Stomach (tissue), 4 donors: ENCODE measurements at regions not wholly inside any gene's neighbourhood (a gene's known extent, or its start where the extent isn't known, plus 50 kb on each side); places are given as distances from the start of the nearest gene placed in this dataset.
"Not testable (repeated sequence)": the region's sequence is repeated elsewhere in the genome, so short reads cannot be mapped to it uniquely, and the experiment has no call there.

Experiments used
- POLR2A ChIP-seq, 4 donors: fragments of 450-650 bp; IDR thresholded peaks; one replicate each; pipeline ENCODE4 v1.6.1; 2016; ENCODE audit warnings: antibody characterized with exemption in 4 of 4, control low read depth in 2 of 4, mild to moderate bottlenecking in 1 of 4, moderate library complexity in 1 of 4
- POLR2AphosphoS5 ChIP-seq, 3 donors: sonication (generic); formaldehyde crosslinking; IDR thresholded peaks; one replicate each; pipeline ENCODE4 v1.6.1; 2016; ENCODE audit warnings: antibody characterized with exemption in 3 of 3
- TF ChIP-seq, protein P1 (sequence below), 7 experiments: fragments of 450-650 bp in 4 of 7; fragments of 200-600 bp in 3 of 7; sonication (generic) in 3 of 7; IDR thresholded peaks; one replicate each; pipeline ENCODE4 v1.5.1; 2016 to 2019; ENCODE audit warnings: antibody characterized with exemption in 7 of 7, control low read depth in 2 of 7, mild to moderate bottlenecking in 1 of 7

DNA sequence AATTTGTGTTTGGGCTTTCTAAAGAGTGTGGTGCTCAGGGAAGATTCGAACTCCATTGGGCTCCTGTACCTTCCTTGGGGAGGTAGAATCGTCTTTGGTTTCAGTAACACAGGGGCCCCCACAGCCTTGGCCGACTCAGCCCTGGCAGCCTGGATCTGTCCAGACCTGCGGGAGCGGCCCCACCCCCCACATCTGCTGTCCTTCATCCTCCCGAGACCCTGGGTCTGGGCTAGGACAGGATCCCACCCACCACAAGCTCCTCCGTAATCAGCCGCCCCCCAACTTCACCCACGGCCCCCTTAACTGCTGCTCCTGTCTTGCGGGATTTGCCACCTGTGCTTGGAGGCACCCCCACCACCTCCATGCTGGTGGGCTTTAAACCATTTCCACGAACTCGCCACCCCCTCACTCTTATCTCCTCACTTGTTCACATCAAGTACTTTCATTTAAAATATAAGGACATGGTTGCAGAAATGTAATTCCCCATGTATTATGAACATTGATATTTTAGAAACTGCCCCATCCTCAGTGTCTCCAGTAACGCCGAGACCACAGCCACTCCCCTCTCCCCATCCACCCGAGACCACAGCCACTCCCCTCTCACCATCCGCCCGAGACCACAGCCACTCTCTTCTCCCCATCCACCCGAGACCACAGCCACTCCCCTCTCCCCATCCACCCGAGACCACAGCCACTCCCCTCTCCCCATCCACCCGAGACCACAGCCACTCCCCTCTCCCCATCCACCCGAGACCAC lies 84.7 kb upstream of the SFSWAP start:
- TF ChIP-seq, protein P1, sequence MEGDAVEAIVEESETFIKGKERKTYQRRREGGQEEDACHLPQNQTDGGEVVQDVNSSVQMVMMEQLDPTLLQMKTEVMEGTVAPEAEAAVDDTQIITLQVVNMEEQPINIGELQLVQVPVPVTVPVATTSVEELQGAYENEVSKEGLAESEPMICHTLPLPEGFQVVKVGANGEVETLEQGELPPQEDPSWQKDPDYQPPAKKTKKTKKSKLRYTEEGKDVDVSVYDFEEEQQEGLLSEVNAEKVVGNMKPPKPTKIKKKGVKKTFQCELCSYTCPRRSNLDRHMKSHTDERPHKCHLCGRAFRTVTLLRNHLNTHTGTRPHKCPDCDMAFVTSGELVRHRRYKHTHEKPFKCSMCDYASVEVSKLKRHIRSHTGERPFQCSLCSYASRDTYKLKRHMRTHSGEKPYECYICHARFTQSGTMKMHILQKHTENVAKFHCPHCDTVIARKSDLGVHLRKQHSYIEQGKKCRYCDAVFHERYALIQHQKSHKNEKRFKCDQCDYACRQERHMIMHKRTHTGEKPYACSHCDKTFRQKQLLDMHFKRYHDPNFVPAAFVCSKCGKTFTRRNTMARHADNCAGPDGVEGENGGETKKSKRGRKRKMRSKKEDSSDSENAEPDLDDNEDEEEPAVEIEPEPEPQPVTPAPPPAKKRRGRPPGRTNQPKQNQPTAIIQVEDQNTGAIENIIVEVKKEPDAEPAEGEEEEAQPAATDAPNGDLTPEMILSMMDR (IDR thresholded peaks at IDR 0.05) = not testable (repeated sequence)
- not testable (repeated sequence) for TF ChIP-seq POLR2A, POLR2AphosphoS5 (IDR thresholded peaks at IDR 0.05)
